ENCODE measurements at regions not wholly inside any gene's neighbourhood (a gene's known extent, or its start where the extent isn't known, plus 50 kb on each side); places are given as distances from the start of the nearest gene placed in this dataset.

DNA sequence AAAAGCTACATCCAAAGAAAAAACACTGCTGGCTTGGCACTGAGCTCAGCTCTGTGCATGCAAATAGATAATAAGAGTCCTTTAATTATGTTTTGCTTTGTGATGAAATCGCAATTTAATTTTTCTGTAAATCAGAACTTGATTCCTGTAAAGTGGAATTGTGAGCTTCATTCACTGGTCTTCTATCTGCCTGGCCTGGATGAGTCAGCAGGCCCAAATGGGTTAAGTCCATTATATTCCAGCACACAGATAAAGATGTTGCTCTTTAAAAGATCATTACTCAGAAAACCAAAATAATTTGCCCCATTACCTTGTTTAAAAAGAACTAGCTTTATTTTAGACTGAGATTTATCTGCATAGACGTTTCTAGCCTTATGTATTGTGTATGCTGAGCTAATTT, 90.4 kb downstream of the CARTPT start:
- POLR2A ChIA-PET: no interaction called here
- no peak for ATAC-seq
- Histone ChIP-seq H3K4me2 (no peak overlapping the region), H3K4me1 (no peaks in the 10 kb centered on the region), H3K9me3 (no peaks in the 10 kb centered on the region), H3K4me3 (no peak overlapping the region), H3K27ac (no peak overlapping the region)
- DNase-seq (ENCODE audit: low read depth in 1 of 2, low spot score in 1 of 2): no peak
- no peak for FAIRE-seq
- TF ChIP-seq PHF8 (IDR thresholded peaks at IDR 0.05; ENCODE audit: borderline replicate concordance, low read depth): no peak
- TF ChIP-seq SMC3 (IDR thresholded peaks at IDR 0.05): no peak
- no peak for TF ChIP-seq EHMT2 (IDR thresholded peaks at IDR 0.05; ENCODE audit: low read depth)
- no peak for TF ChIP-seq NPAS2 (CRISPR knock-in tag; IDR thresholded peaks at IDR 0.05; ENCODE audit: borderline replicate concordance)
- TF ChIP-seq NR3C1 (IDR thresholded peaks at IDR 0.05): no peak
- no peak for TF ChIP-seq FOSB (CRISPR knock-in tag; IDR thresholded peaks at IDR 0.05)
- TF ChIP-seq KDM5A (IDR thresholded peaks at IDR 0.05): no peak
- no peak for TF ChIP-seq MAFK (IDR thresholded peaks at IDR 0.05; ENCODE audit: partially characterized antibody)
- no peak for TF ChIP-seq ZFP36 (IDR thresholded peaks at IDR 0.05; ENCODE audit: borderline replicate concordance, partially characterized antibody)
- TF ChIP-seq RARB (CRISPR knock-in tag; IDR thresholded peaks at IDR 0.05): no peak
- TF ChIP-seq, protein P1, sequence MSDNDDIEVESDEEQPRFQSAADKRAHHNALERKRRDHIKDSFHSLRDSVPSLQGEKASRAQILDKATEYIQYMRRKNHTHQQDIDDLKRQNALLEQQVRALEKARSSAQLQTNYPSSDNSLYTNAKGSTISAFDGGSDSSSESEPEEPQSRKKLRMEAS (IDR thresholded peaks at IDR 0.05): no peak
- TF ChIP-seq NFE2L2 (conservative IDR thresholded peaks at IDR 0.05; ENCODE audit: low read length): no peak
- no peak for TF ChIP-seq FOSL2 (IDR thresholded peaks at IDR 0.05)
- TF ChIP-seq FOSL2 (CRISPR knock-in tag; IDR thresholded peaks at IDR 0.05): no peak
- TF ChIP-seq POLR2AphosphoS2 (conservative IDR thresholded peaks at IDR 0.05; ENCODE audit: low read length): no peak
- no peak for TF ChIP-seq CHD2 (IDR thresholded peaks at IDR 0.05; ENCODE audit: low read length, partially characterized antibody)
- TF ChIP-seq MAZ (IDR thresholded peaks at IDR 0.05; ENCODE audit: borderline replicate concordance, low read depth, low read length): no peak
- TF ChIP-seq EHF (CRISPR knock-in tag; IDR thresholded peaks at IDR 0.05): no peak
- TF ChIP-seq FOXS1 (CRISPR knock-in tag; IDR thresholded peaks at IDR 0.05): no peak
- TF ChIP-seq, protein P2, sequence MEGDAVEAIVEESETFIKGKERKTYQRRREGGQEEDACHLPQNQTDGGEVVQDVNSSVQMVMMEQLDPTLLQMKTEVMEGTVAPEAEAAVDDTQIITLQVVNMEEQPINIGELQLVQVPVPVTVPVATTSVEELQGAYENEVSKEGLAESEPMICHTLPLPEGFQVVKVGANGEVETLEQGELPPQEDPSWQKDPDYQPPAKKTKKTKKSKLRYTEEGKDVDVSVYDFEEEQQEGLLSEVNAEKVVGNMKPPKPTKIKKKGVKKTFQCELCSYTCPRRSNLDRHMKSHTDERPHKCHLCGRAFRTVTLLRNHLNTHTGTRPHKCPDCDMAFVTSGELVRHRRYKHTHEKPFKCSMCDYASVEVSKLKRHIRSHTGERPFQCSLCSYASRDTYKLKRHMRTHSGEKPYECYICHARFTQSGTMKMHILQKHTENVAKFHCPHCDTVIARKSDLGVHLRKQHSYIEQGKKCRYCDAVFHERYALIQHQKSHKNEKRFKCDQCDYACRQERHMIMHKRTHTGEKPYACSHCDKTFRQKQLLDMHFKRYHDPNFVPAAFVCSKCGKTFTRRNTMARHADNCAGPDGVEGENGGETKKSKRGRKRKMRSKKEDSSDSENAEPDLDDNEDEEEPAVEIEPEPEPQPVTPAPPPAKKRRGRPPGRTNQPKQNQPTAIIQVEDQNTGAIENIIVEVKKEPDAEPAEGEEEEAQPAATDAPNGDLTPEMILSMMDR (IDR thresholded peaks at IDR 0.05): no peak
- CTCF ChIA-PET: interaction anchor here (0.8 to 1.1 kb wide), 3 partner anchors 27 to 118 kb away, joined by 3 read pairs; no protein-coding TSS in a partner anchor
- 70% methylated on average over 2 of the region's 2 CpGs for WGBS (ENCODE audit: missing lambda C conversion rate)

DNA sequence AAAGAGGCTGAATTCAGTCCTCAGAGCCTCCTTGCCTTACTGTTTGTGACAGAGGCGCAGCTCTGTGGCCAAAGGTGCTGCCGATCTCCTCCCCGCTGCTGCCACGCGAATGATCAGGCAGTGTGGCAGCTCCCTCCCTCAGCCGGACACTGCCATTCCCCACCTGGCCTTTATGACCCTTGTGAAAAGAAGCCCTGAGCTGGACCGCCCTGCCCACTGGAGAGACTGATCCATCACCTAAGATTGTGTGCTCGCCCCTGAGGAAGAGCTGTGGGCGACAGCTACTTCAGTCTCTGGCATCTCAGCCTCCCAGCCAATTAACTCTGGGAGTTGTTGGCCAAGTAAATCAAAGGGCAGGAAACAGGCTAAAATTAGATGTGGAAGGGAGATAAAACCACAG, 90.9 kb downstream of the CARTPT start:
- no peak for DNase-seq (ENCODE audit: low read depth in 1 of 2, low spot score in 1 of 2)
- ATAC-seq: no peak
- POLR2A ChIA-PET: no interaction called here
- Histone ChIP-seq H3K9me3 (no peaks in the 10 kb centered on the region), H3K4me2 (no peak overlapping the region), H3K27ac (no peak overlapping the region), H3K4me3 (no peak overlapping the region), H3K4me1 (no peaks in the 10 kb centered on the region)
- CTCF ChIA-PET: interaction anchor here (0.8 to 1.1 kb wide), 3 partner anchors 28 to 117 kb away, joined by 3 read pairs; no protein-coding TSS in a partner anchor
- TF ChIP-seq, protein P3, sequence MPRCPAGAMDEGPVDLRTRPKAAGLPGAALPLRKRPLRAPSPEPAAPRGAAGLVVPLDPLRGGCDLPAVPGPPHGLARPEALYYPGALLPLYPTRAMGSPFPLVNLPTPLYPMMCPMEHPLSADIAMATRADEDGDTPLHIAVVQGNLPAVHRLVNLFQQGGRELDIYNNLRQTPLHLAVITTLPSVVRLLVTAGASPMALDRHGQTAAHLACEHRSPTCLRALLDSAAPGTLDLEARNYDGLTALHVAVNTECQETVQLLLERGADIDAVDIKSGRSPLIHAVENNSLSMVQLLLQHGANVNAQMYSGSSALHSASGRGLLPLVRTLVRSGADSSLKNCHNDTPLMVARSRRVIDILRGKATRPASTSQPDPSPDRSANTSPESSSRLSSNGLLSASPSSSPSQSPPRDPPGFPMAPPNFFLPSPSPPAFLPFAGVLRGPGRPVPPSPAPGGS (IDR thresholded peaks at IDR 0.05): no peak
- no peak for TF ChIP-seq RFX5 (IDR thresholded peaks at IDR 0.05)
- FAIRE-seq: no peak
- 93% methylated on average over 9 of the region's 9 CpGs for WGBS (ENCODE audit: missing lambda C conversion rate)

DNA sequence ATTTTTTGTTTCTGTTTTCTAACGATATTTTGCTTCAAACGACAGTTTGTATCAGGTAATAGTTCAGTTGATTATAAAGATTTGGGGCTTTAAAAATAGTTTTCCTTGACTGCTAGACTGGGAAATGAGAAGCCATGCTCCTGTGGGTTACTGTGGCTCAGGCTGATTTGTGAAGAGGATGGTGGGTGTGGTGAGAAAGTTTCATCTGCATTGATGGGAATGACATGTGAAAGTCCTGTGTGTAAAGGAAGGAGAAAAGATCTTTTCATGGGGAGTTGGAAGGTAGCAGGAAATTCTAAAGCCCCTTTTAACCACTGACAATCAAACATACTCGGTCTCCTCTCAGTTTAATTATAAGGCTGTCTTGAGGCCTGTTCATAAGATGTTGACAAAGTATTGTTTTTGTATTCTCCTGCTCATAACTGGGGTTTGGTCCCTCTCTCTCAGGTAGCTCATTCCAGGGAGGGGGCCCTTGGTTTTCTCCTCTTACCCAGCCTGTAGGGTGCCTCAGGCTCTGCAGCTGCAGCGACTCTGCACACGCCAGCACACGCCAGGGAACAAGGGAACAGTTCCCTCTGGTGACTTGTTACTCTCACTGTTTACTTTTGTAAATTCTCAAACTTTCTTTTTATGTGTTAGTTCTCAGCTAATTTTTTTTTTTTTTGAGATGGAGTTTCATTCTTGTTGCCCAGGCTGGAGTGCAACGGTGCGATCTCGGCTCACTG, 91.6 kb downstream of the CARTPT start:
- ChIA-PET CTCF (no interaction called here), POLR2A (no interaction called here)
- FAIRE-seq: no peak
- DNase-seq (ENCODE audit: low read depth in 1 of 2, low spot score in 1 of 2): no peak
- WGBS (ENCODE audit: missing lambda C conversion rate): 88% methylated on average over 9 of the region's 9 CpGs
- H3K4me2 ChIP-seq: no peak overlapping the region
- H3K4me1 ChIP-seq: no peaks in the 10 kb centered on the region
- no peak overlapping the region for H3K27ac ChIP-seq
- no peaks in the 10 kb centered on the region for H3K9me3 ChIP-seq
- no peak for ATAC-seq
- no peak overlapping the region for H3K4me3 ChIP-seq
- TF ChIP-seq RNF2 (IDR thresholded peaks at IDR 0.05; ENCODE audit: borderline replicate concordance, low read depth) (no peak), HOXB5 (CRISPR knock-in tag; IDR thresholded peaks at IDR 0.05) (no peak), BHLHE40 (IDR thresholded peaks at IDR 0.05; ENCODE audit: low read depth, low read length) (no peak), SREBF2 (IDR thresholded peaks at IDR 0.05) (no peak), ZSCAN20 (CRISPR knock-in tag; IDR thresholded peaks at IDR 0.05) (no peak), CEBPB (IDR thresholded peaks at IDR 0.05) (no peak), MYC (IDR thresholded peaks at IDR 0.05; ENCODE audit: borderline replicate concordance, low read length) (no peak), ESRRA (IDR thresholded peaks at IDR 0.05; ENCODE audit: borderline replicate concordance, low read length) (no peak), MAFK (IDR thresholded peaks at IDR 0.05; ENCODE audit: partially characterized antibody) (no peak), MAZ (IDR thresholded peaks at IDR 0.05; ENCODE audit: borderline replicate concordance, low read depth, low read length) (no peak), EHF (CRISPR knock-in tag; IDR thresholded peaks at IDR 0.05) (no peak), KDM1A (IDR thresholded peaks at IDR 0.05; ENCODE audit: low read depth) (no peak), POLR2AphosphoS2 (conservative IDR thresholded peaks at IDR 0.05; ENCODE audit: low read length) (no peak), ZC3H11A (IDR thresholded peaks at IDR 0.05) (no peak)
- TF ChIP-seq, protein P4, sequence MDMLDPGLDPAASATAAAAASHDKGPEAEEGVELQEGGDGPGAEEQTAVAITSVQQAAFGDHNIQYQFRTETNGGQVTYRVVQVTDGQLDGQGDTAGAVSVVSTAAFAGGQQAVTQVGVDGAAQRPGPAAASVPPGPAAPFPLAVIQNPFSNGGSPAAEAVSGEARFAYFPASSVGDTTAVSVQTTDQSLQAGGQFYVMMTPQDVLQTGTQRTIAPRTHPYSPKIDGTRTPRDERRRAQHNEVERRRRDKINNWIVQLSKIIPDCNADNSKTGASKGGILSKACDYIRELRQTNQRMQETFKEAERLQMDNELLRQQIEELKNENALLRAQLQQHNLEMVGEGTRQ (IDR thresholded peaks at IDR 0.05): no peak

Data from A549 (cell line).